ENCODE measurements at regions not wholly inside any gene's neighbourhood (a gene's known extent, or its start where the extent isn't known, plus 50 kb on each side); places are given as distances from the start of the nearest gene placed in this dataset.
"Not testable (repeated sequence)": the region's sequence is repeated elsewhere in the genome, so short reads cannot be mapped to it uniquely, and the experiment has no call there.

GRCh38 chrX:42290608-42291007 lies 367.3 kb upstream of the CASK start:
- peak; percentile 20 for DNase-seq (ENCODE audit: low read depth)
- peak; percentile 19 for TF ChIP-seq CTCF (IDR thresholded peaks at IDR 0.05; ENCODE audit: insufficient read depth, low read depth, low read length, missing control alignments)
- no peak overlapping the region for H3K4me3 ChIP-seq (ENCODE audit: low read length)

- no peak overlapping the region for H3K4me3 ChIP-seq (ENCODE audit: low read length)
- no peak for TF ChIP-seq CTCF (IDR thresholded peaks at IDR 0.05; ENCODE audit: insufficient read depth, low read depth, low read length, missing control alignments)
- DNase-seq (ENCODE audit: low read depth), result no peak
These were observed 366.4 kb upstream of the CASK start for GRCh38 chrX:42289492-42290385.

GRCh38 chrX:42285681-42286080 lies 362.3 kb upstream of the CASK start:
- not testable (repeated sequence) for DNase-seq (ENCODE audit: low read depth); H3K4me3 ChIP-seq (ENCODE audit: low read length)

GRCh38 chrX:42276982-42277690 lies 353.8 kb upstream of the CASK start:
- no peak for TF ChIP-seq CTCF (IDR thresholded peaks at IDR 0.05; ENCODE audit: insufficient read depth, low read depth, low read length, missing control alignments)
- no peak overlapping the region for H3K4me3 ChIP-seq (ENCODE audit: low read length)
- DNase-seq (ENCODE audit: low read depth), result no peak

- no peak for TF ChIP-seq CTCF (IDR thresholded peaks at IDR 0.05; ENCODE audit: insufficient read depth, low read depth, low read length, missing control alignments)
- DNase-seq (ENCODE audit: low read depth), result no peak
- no peak overlapping the region for H3K4me3 ChIP-seq (ENCODE audit: low read length)
These were observed 350.8 kb upstream of the CASK start for GRCh38 chrX:42274151-42274550.

GRCh38 chrX:42273387-42273786 lies 350.0 kb upstream of the CASK start:
- TF ChIP-seq CTCF (IDR thresholded peaks at IDR 0.05; ENCODE audit: insufficient read depth, low read depth, low read length, missing control alignments), result no peak
- no peak overlapping the region for H3K4me3 ChIP-seq (ENCODE audit: low read length)
- DNase-seq (ENCODE audit: low read depth), result no peak

GRCh38 chrX:42269186-42269585 lies 345.8 kb upstream of the CASK start:
- TF ChIP-seq CTCF (IDR thresholded peaks at IDR 0.05; ENCODE audit: insufficient read depth, low read depth, low read length, missing control alignments), result no peak
- no peak overlapping the region for H3K4me3 ChIP-seq (ENCODE audit: low read length)
- peak; percentile 67 for DNase-seq (ENCODE audit: low read depth)
